ENCODE measurements at regions not wholly inside any gene's neighbourhood (a gene's known extent, or its start where the extent isn't known, plus 50 kb on each side); places are given as distances from the start of the nearest gene placed in this dataset.
"Not testable (repeated sequence)": the region's sequence is repeated elsewhere in the genome, so short reads cannot be mapped to it uniquely, and the experiment has no call there.

- Histone ChIP-seq H3K36me3 (no peaks in the 10 kb centered on the region), H3K27ac (replicated peaks in 1 of 4) (no peak overlapping the region), H3K27me3 (no peaks in the 10 kb centered on the region), H3K9me3 (peaks cover 0 to 16% (median 6%) of the 10 kb centered on the region in 4 donors), H3K4me3 (no peak overlapping the region), H3K4me1 (no peaks in the 10 kb centered on the region)
- DNase-seq (ENCODE audit: extremely low spot score): no peak
- intact Hi-C loops (cut with DNase I): no loop called here
- TF ChIP-seq EP300 (IDR thresholded peaks at IDR 0.05) (no peak), CTCF (IDR thresholded peaks at IDR 0.05) (no peak), POLR2AphosphoS5 (IDR thresholded peaks at IDR 0.05) (no peak), POLR2A (IDR thresholded peaks at IDR 0.05; ENCODE audit: low read depth) (no peak)
Observed at GRCh38 chr3:177862962-177863491, 665.7 kb upstream of the TBL1XR1 start.

- WGBS: 94% methylated on average over 3 of the region's 3 CpGs
Observed at GRCh38 chr3:177871267-177871666, 665.0 kb upstream of the KCNMB2 start.

GRCh38 chr3:177878192-177878591, 658.0 kb upstream of the KCNMB2 start:
- Histone ChIP-seq H3K36me3 (no peaks in the 10 kb centered on the region), H3K27ac (replicated peaks in 1 of 4) (no peak overlapping the region), H3K27me3 (no peaks in the 10 kb centered on the region), H3K9me3 (no peaks in the 10 kb centered on the region), H3K4me3 (no peak overlapping the region), H3K4me1 (no peaks in the 10 kb centered on the region)
- TF ChIP-seq CTCF (IDR thresholded peaks at IDR 0.05): no peak
- TF ChIP-seq POLR2AphosphoS5 (IDR thresholded peaks at IDR 0.05): no peak
- no peak for TF ChIP-seq POLR2A (IDR thresholded peaks at IDR 0.05; ENCODE audit: low read depth)
- TF ChIP-seq EP300 (IDR thresholded peaks at IDR 0.05): no peak
- WGBS: 88% methylated on average over 3 of the region's 3 CpGs
- intact Hi-C loops (cut with DNase I): no loop called here
- DNase-seq (ENCODE audit: extremely low spot score): no peak

More at GRCh38 chr3:177871267-177871666, 665.0 kb upstream of the KCNMB2 start:
- intact Hi-C loops (cut with DNase I); H3K4me1 ChIP-seq; H3K27me3 ChIP-seq; H3K27ac ChIP-seq (replicated peaks in 1 of 4); H3K4me3 ChIP-seq; H3K36me3 ChIP-seq; DNase-seq (ENCODE audit: extremely low spot score): not testable (repeated sequence)
- H3K9me3 ChIP-seq: peaks cover 0 to 21% (median 0%) of the 10 kb centered on the region in 4 donors

- Histone ChIP-seq H3K4me3 (no peak overlapping the region), H3K9me3 (no peaks in the 10 kb centered on the region), H3K4me1 (no peaks in the 10 kb centered on the region), H3K36me3 (no peaks in the 10 kb centered on the region), H3K27ac (replicated peaks in 1 of 4) (no peak overlapping the region), H3K27me3 (no peaks in the 10 kb centered on the region)
- WGBS: 82% methylated on average over 4 of the region's 4 CpGs
- intact Hi-C loops (cut with DNase I): no loop called here
- no peak for DNase-seq (ENCODE audit: extremely low spot score)
- TF ChIP-seq POLR2A (IDR thresholded peaks at IDR 0.05; ENCODE audit: low read depth): no peak
- TF ChIP-seq EP300 (IDR thresholded peaks at IDR 0.05): no peak
- no peak for TF ChIP-seq POLR2AphosphoS5 (IDR thresholded peaks at IDR 0.05)
- TF ChIP-seq CTCF (IDR thresholded peaks at IDR 0.05): no peak
Observed at GRCh38 chr3:177878957-177879356, 657.3 kb upstream of the KCNMB2 start.

- H3K4me1 ChIP-seq: peaks cover 0 to 1% (median 0%) of the 10 kb centered on the region in 4 donors
- H3K27ac ChIP-seq (replicated peaks in 1 of 4): no peak overlapping the region
- no peak overlapping the region for H3K4me3 ChIP-seq
- H3K27me3 ChIP-seq: no peaks in the 10 kb centered on the region
- H3K36me3 ChIP-seq: no peaks in the 10 kb centered on the region
- 76% methylated on average over 3 of the region's 3 CpGs for WGBS
- intact Hi-C loops (cut with DNase I): no loop called here
- TF ChIP-seq POLR2A (IDR thresholded peaks at IDR 0.05; ENCODE audit: low read depth): no peak
- no peak for TF ChIP-seq CTCF (IDR thresholded peaks at IDR 0.05)
- no peak for TF ChIP-seq EP300 (IDR thresholded peaks at IDR 0.05)
- no peak for TF ChIP-seq POLR2AphosphoS5 (IDR thresholded peaks at IDR 0.05)
- no peak for DNase-seq (ENCODE audit: extremely low spot score)
- no peaks in the 10 kb centered on the region for H3K9me3 ChIP-seq
Observed at GRCh38 chr3:177881351-177881750, 654.9 kb upstream of the KCNMB2 start.
